Neural cell (in vitro differentiated cells): ENCODE measurements at regions not wholly inside any gene's neighbourhood (a gene's known extent, or its start where the extent isn't known, plus 50 kb on each side); places are given as distances from the start of the nearest gene placed in this dataset.

Source experiments
- H2AFZ ChIP-seq: fragments of 200-600, 300-800 bp; sonication (generic), shearing (Covaris generic); 2 replicates; pipeline ENCODE4 v1.6.0; 2014; ENCODE audit warnings: low read depth, mild to moderate bottlenecking, antibody characterized with exemption, low read length, moderate library complexity
- H3F3A ChIP-seq: fragments of 200-600 bp; shearing (Covaris generic); 2 replicates; pipeline ENCODE4 v1.6.1; 2016; ENCODE audit warnings: mild to moderate bottlenecking, moderate library complexity, mixed read lengths, antibody characterized with exemption, low read length; ENCODE audit not compliant: insufficient read depth, poor library complexity, severe bottlenecking
- H3K27ac ChIP-seq: fragments of 200-600, 300-800 bp; sonication (generic), shearing (Covaris generic); 2 replicates; pipeline ENCODE4 v1.5.1; 2014; ENCODE audit warnings: mild to moderate bottlenecking, low read length, moderate library complexity
- H3K27me3 ChIP-seq: fragments of 300-800, 200-600 bp; sonication (generic), shearing (Covaris generic); 2 replicates; pipeline ENCODE4 v1.6.0; 2014; ENCODE audit warnings: mild to moderate bottlenecking, low read depth, low read length, moderate library complexity; ENCODE audit not compliant: insufficient read depth
- H3K36me3 ChIP-seq: fragments of 300-800, 200-600 bp; sonication (generic), shearing (Covaris generic); 2 replicates; pipeline ENCODE4 v1.5.1; 2014; ENCODE audit warnings: mild to moderate bottlenecking, antibody characterized with exemption, low read length, moderate library complexity; ENCODE audit not compliant: insufficient read depth
- H3K4me2 ChIP-seq: fragments of 300-800, 200-600 bp; sonication (generic), shearing (Covaris generic); 2 replicates; pipeline ENCODE4 v1.6.0; 2014; ENCODE audit warnings: mild to moderate bottlenecking, low read length
- H3K4me3 ChIP-seq: fragments of 300-800, 200-600 bp; sonication (generic), shearing (Covaris generic); 2 replicates; pipeline ENCODE4 v1.5.1; 2014; ENCODE audit warnings: mild to moderate bottlenecking, low read length, moderate library complexity
- H3K79me2 ChIP-seq: fragments of 200-600 bp; shearing (Covaris generic); replicated peaks from 2 replicates; pipeline ENCODE4 v1.6.0; 2014; ENCODE audit warnings: mild to moderate bottlenecking, low read length, moderate library complexity; ENCODE audit not compliant: insufficient read depth
- H3K9ac ChIP-seq: fragments of 300-800, 200-600 bp; sonication (generic), shearing (Covaris generic); 2 replicates; pipeline ENCODE4 v1.6.1; 2016; ENCODE audit warnings: mild to moderate bottlenecking, low read length, mixed read lengths
- H3K9me2 ChIP-seq: fragments of 200-600 bp; shearing (Covaris generic); 2 replicates; pipeline ENCODE4 v1.6.1; 2016; ENCODE audit warnings: mild to moderate bottlenecking, low read length, mixed read lengths; ENCODE audit not compliant: insufficient read depth
- H3K9me3 ChIP-seq: fragments of 200-600, 300-800 bp; sonication (generic), shearing (Covaris generic); 2 replicates; pipeline ENCODE4 v1.6.1; 2016; ENCODE audit warnings: mild to moderate bottlenecking, mixed run types, low read length, moderate library complexity, mixed read lengths
- H4K20me1 ChIP-seq: fragments of 200-600 bp; shearing (Covaris generic); 2 replicates; pipeline ENCODE4 v1.6.1; 2016; ENCODE audit warnings: mild to moderate bottlenecking, mixed run types; ENCODE audit not compliant: insufficient read depth
- CTCF ChIP-seq: fragments of 450-650 bp; IDR thresholded peaks from 2 replicates; pipeline ENCODE4 v1.5.1; 2014; ENCODE audit warnings: antibody characterized with exemption, mild to moderate bottlenecking, moderate library complexity; ENCODE audit not compliant: poor library complexity, severe bottlenecking
- EP300 ChIP-seq: fragments of 450-650 bp; conservative IDR thresholded peaks from 2 replicates; pipeline ENCODE4 v1.6.1; 2014; ENCODE audit warnings: antibody characterized with exemption, mild to moderate bottlenecking, moderate library complexity; ENCODE audit not compliant: poor library complexity, severe bottlenecking
- EZH2 ChIP-seq: fragments of 200-600, 300-800 bp; shearing (Covaris generic), sonication (generic); IDR thresholded peaks from 2 replicates; pipeline ENCODE4 v1.6.1; 2014; ENCODE audit warnings: antibody characterized with exemption, low read length, borderline replicate concordance, mild to moderate bottlenecking; ENCODE audit not compliant: insufficient read depth, poor library complexity, severe bottlenecking
- MXI1 ChIP-seq: fragments of 450-650 bp; conservative IDR thresholded peaks from 2 replicates; pipeline ENCODE4 v1.6.1; 2014; ENCODE audit warnings: antibody characterized with exemption, mild to moderate bottlenecking; ENCODE audit not compliant: poor library complexity, severe bottlenecking
- POLR2AphosphoS5 ChIP-seq: IDR thresholded peaks from 2 replicates; pipeline ENCODE4 v1.6.1; 2012
- RAD21 ChIP-seq: fragments of 450-650 bp; conservative IDR thresholded peaks from 2 replicates; pipeline ENCODE4 v1.6.1; 2014; ENCODE audit warnings: antibody characterized with exemption, mild to moderate bottlenecking, moderate library complexity
- REST ChIP-seq: IDR thresholded peaks from 2 replicates; pipeline ENCODE4 v1.6.1; 2012; ENCODE audit warnings: borderline replicate concordance
- SMC3 ChIP-seq: fragments of 450-650 bp; conservative IDR thresholded peaks from 2 replicates; pipeline ENCODE4 v1.6.1; 2014; ENCODE audit warnings: antibody characterized with exemption, mild to moderate bottlenecking, moderate library complexity; ENCODE audit not compliant: poor library complexity
- TAF1 ChIP-seq: IDR thresholded peaks from 2 replicates; pipeline ENCODE4 v1.6.1; 2012; ENCODE audit warnings: low read depth

GRCh38 chr5:121288781-121289180 lies 562.9 kb upstream of the FTMT start:
- Histone ChIP-seq H3K36me3 (no peaks in the 10 kb centered on the region), H3K9me2 (no peaks in the 10 kb centered on the region), H3K27me3 (no peaks in the 10 kb centered on the region), H4K20me1 (no peaks in the 10 kb centered on the region), H3K9me3 (no peaks in the 10 kb centered on the region), H3K9ac (no peak overlapping the region), H3K4me2 (no peak overlapping the region), H2AFZ (no peak overlapping the region), H3K4me3 (no peak overlapping the region), H3K79me2 (no peaks in the 10 kb centered on the region), H3F3A (no peaks in the 10 kb centered on the region), H3K27ac (no peak overlapping the region)
- TF ChIP-seq RAD21 (no peak), SMC3 (no peak), TAF1 (no peak), CTCF (no peak), EP300 (peak; percentile 77), POLR2AphosphoS5 (peak; percentile 57), MXI1 (no peak)

GRCh38 chr5:121292664-121293063 lies 559.0 kb upstream of the FTMT start:
- H3K4me2 ChIP-seq = no peak overlapping the region
- H4K20me1 ChIP-seq = no peaks in the 10 kb centered on the region
- no peak overlapping the region for H3K27ac ChIP-seq
- TF ChIP-seq EZH2 = no peak
- no peak for TF ChIP-seq REST
- TF ChIP-seq RAD21 = no peak
- TF ChIP-seq TAF1 = no peak
- TF ChIP-seq SMC3 = no peak
- TF ChIP-seq EP300 = no peak
- no peaks in the 10 kb centered on the region for H3K79me2 ChIP-seq
- no peaks in the 10 kb centered on the region for H3K27me3 ChIP-seq
- H3K9me2 ChIP-seq = no peaks in the 10 kb centered on the region
- H3F3A ChIP-seq = no peaks in the 10 kb centered on the region
- no peak overlapping the region for H3K4me3 ChIP-seq
- H3K9me3 ChIP-seq = no peaks in the 10 kb centered on the region
- H2AFZ ChIP-seq = no peak overlapping the region
- no peak overlapping the region for H3K9ac ChIP-seq
- no peaks in the 10 kb centered on the region for H3K36me3 ChIP-seq

- Histone ChIP-seq H4K20me1 (no peaks in the 10 kb centered on the region), H3K36me3 (no peaks in the 10 kb centered on the region), H3K4me3 (no peak overlapping the region), H3K4me2 (no peak overlapping the region), H3K27me3 (no peaks in the 10 kb centered on the region), H3K9ac (no peak overlapping the region), H3K9me2 (no peaks in the 10 kb centered on the region), H3F3A (no peaks in the 10 kb centered on the region), H3K27ac (no peak overlapping the region), H3K79me2 (no peaks in the 10 kb centered on the region), H3K9me3 (no peaks in the 10 kb centered on the region), H2AFZ (no peak overlapping the region)
- TF ChIP-seq RAD21 (no peak), TAF1 (no peak), REST (no peak), CTCF (no peak), SMC3 (no peak), MXI1 (no peak), EZH2 (no peak), EP300 (no peak), POLR2AphosphoS5 (no peak)
Observed at GRCh38 chr5:121296356-121296755, 555.3 kb upstream of the FTMT start.
